ENCODE measurements at regions not wholly inside any gene's neighbourhood (a gene's known extent, or its start where the extent isn't known, plus 50 kb on each side); places are given as distances from the start of the nearest gene placed in this dataset.

DNA sequence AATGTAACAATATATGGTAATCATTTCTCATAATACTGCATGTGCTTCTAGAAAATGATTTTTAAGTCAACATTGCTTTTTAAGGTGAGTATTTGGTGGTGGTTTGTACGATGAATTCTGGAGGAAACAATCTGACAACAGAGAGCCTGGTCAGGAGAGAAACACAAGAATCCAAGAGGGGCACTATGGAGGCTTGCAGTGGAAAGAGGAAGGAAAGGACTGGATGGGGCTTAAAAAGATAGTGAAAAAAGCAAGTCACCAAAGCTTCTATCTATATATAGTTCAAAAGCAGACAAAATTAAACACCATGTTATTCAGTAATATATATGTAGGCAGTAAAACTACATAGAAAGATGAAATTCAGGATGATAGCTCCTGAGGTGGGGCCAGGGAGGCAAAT lies 109.4 kb upstream of the SERTAD2 start:
- TF ChIP-seq POLR2A (IDR thresholded peaks at IDR 0.05; ENCODE audit: low read depth, low read length) (no peak), TAF1 (IDR thresholded peaks at IDR 0.05; ENCODE audit: low read depth, low read length) (no peak), POLR2AphosphoS5 (IDR thresholded peaks at IDR 0.05; ENCODE audit: low read depth, low read length) (no peak), SPI1 (IDR thresholded peaks at IDR 0.05; ENCODE audit: low read depth, low read length) (no peak), POU2F2 (IDR thresholded peaks at IDR 0.05; ENCODE audit: low read depth, low read length) (no peak), PAX5 (IDR thresholded peaks at IDR 0.05; ENCODE audit: insufficient read depth, low read length, severe bottlenecking) (no peak)
